Glutamatergic neuron (in vitro differentiated cells): ENCODE measurements at regions not wholly inside any gene's neighbourhood (a gene's known extent, or its start where the extent isn't known, plus 50 kb on each side); places are given as distances from the start of the nearest gene placed in this dataset.

Experiments used
- DNase-seq: peaks from one replicate; pipeline ENCODE4 v3.0.0; 2022
- H3K27ac Mint-ChIP-seq: one replicate; pipeline ENCODE4 v1.8.0; 2020; ENCODE audit warnings: mild to moderate bottlenecking, mixed read lengths, inconsistent platforms; ENCODE audit not compliant: unreplicated experiment
- H3K27me3 Mint-ChIP-seq: one replicate; pipeline ENCODE4 v1.8.0; 2020; ENCODE audit warnings: mild to moderate bottlenecking, moderate library complexity, mixed read lengths, inconsistent platforms; ENCODE audit not compliant: unreplicated experiment
- H3K36me3 Mint-ChIP-seq: one replicate; pipeline ENCODE4 v1.8.0; 2020; ENCODE audit warnings: mild to moderate bottlenecking, mixed read lengths, inconsistent platforms; ENCODE audit not compliant: unreplicated experiment
- H3K4me1 Mint-ChIP-seq: one replicate; pipeline ENCODE4 v1.8.0; 2020; ENCODE audit warnings: mild to moderate bottlenecking, low read depth, mixed read lengths, inconsistent platforms; ENCODE audit not compliant: unreplicated experiment
- H3K4me3 Mint-ChIP-seq: one replicate; pipeline ENCODE4 v1.8.0; 2020; ENCODE audit warnings: mild to moderate bottlenecking, mixed read lengths, inconsistent platforms; ENCODE audit not compliant: unreplicated experiment
- H3K9me3 Mint-ChIP-seq: one replicate; pipeline ENCODE4 v1.8.0; 2020; ENCODE audit warnings: mild to moderate bottlenecking, moderate library complexity, mixed read lengths, inconsistent platforms; ENCODE audit not compliant: unreplicated experiment
- TF ChIP-seq, protein P1 (sequence below): fragments of 200-600 bp; sonication (generic); IDR thresholded peaks from one replicate; pipeline ENCODE4 v1.5.0; 2021; ENCODE audit not compliant: partially characterized antibody, unreplicated experiment

DNA sequence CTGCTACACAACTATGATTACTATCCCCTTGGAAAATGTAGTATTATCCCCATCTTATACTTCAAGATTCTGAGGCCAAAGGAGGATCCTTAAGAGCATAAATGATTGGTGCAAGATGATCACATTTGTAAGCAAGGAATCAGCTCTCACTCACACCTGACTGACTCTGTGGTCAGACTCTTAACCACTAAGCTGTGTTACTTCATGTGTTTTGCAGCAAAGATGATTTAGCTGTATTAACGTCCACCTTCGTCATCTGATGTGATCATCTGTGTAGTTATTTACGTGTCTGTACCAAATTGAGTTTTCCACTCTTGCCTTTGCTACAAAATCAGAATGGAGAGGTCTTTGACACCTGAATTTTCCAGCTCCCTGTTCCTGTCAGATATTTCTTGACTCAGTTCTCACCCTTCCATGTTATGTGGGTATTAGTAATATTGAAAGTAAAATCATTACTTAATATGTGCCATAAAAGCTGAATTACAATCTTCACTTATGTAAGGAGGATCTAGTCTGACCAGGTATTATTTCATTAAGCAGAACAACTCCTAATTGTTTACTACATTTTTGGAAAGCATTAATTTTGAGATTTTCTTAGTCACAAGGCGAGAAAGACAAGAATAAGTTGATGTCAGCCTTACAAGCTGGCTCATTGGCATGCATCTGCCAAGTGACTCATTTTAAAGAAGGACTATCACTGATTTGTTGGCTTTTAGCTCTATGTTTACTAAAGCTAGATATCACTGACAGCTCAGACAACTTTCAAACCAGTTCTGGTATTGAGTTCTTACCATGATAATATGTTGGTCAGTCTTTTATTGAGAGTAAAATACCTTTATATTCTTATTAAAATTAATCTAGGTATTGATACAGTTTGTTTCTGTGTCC lies 1279.8 kb upstream of the PCDH9 start:
- no peak overlapping the region for H3K4me3 Mint-ChIP-seq
- H3K36me3 Mint-ChIP-seq = no peaks in the 10 kb centered on the region
- TF ChIP-seq, protein P1, sequence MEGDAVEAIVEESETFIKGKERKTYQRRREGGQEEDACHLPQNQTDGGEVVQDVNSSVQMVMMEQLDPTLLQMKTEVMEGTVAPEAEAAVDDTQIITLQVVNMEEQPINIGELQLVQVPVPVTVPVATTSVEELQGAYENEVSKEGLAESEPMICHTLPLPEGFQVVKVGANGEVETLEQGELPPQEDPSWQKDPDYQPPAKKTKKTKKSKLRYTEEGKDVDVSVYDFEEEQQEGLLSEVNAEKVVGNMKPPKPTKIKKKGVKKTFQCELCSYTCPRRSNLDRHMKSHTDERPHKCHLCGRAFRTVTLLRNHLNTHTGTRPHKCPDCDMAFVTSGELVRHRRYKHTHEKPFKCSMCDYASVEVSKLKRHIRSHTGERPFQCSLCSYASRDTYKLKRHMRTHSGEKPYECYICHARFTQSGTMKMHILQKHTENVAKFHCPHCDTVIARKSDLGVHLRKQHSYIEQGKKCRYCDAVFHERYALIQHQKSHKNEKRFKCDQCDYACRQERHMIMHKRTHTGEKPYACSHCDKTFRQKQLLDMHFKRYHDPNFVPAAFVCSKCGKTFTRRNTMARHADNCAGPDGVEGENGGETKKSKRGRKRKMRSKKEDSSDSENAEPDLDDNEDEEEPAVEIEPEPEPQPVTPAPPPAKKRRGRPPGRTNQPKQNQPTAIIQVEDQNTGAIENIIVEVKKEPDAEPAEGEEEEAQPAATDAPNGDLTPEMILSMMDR = no peak
- H3K4me1 Mint-ChIP-seq = no peaks in the 10 kb centered on the region
- H3K27me3 Mint-ChIP-seq = peaks cover 2% of the 10 kb centered on the region
- H3K27ac Mint-ChIP-seq = no peak overlapping the region
- no peaks in the 10 kb centered on the region for H3K9me3 Mint-ChIP-seq
- no peak for DNase-seq

DNA sequence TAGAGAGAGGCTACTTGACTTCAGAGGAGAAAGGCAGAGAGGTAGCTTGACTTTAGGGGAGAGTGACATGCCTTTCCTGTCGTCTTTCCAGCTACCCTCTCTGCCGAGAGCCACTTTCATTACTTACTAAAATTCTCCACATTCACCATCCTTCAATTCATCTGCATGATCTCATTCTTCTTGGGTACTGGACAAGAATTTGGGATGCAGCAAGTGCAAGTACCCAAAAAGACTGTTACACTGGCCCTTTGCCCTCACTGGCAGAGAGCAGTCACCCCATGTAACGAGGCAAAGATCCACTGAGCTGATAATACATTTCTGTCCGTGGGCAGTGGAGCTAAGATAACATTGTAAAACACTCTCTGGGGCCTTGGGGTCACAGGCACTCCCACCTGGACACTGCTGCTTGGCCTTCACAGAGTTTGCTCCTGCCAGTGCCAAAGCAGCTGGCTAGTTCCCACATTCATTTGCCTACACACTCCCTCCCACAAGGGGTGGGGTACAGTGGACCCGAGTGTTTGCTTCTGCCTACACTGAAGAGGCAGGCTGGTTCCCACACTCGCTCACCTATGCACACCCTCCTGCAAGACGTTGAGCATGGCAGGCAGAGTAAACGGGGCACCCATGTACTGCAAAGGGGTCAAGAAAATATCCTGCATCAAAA lies 1276.9 kb upstream of the PCDH9 start:
- Mint-ChIP-seq H3K36me3 (no peaks in the 10 kb centered on the region), H3K27me3 (peaks cover 2% of the 10 kb centered on the region), H3K9me3 (no peaks in the 10 kb centered on the region), H3K4me3 (no peak overlapping the region), H3K27ac (no peak overlapping the region), H3K4me1 (no peaks in the 10 kb centered on the region)
- DNase-seq = no peak
- TF ChIP-seq, protein P1 = no peak

DNA sequence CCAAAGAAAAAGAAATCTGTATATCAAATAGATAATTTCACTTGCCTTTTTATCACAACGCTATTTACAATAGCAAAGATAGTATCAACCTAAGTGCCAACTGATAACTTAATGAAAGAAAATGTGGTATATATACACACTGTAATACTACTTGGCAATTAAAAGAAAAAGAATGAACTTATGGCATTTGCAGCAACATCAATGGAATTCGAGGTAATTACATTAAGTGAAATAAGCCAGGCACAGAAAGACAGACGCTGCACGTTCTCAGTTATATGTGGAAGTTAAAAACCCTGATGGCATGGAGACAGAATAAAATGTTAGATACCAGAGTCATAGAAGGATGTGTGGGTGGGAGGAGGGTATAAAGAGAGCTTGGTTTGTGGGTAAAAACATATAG lies 1260.5 kb upstream of the PCDH9 start:
- H3K4me3 Mint-ChIP-seq = no peak overlapping the region
- H3K27me3 Mint-ChIP-seq = no peaks in the 10 kb centered on the region
- H3K36me3 Mint-ChIP-seq = no peaks in the 10 kb centered on the region
- no peak for DNase-seq
- TF ChIP-seq, protein P1 = no peak
- no peaks in the 10 kb centered on the region for H3K9me3 Mint-ChIP-seq
- H3K27ac Mint-ChIP-seq = no peak overlapping the region
- H3K4me1 Mint-ChIP-seq = peaks cover 3% of the 10 kb centered on the region

- no peak for DNase-seq
- H3K36me3 Mint-ChIP-seq = no peaks in the 10 kb centered on the region
- peaks cover 4% of the 10 kb centered on the region for H3K4me1 Mint-ChIP-seq
- TF ChIP-seq, protein P1 = no peak
- H3K27ac Mint-ChIP-seq = no peak overlapping the region
- H3K27me3 Mint-ChIP-seq = peaks cover 4% of the 10 kb centered on the region
- H3K4me3 Mint-ChIP-seq = no peak overlapping the region
- H3K9me3 Mint-ChIP-seq = no peaks in the 10 kb centered on the region
These were observed 1251.0 kb upstream of the PCDH9 start for GRCh38 chr13:68481130-68481529.

GRCh38 chr13:68473834-68474326 lies 1243.7 kb upstream of the PCDH9 start:
- no peak for DNase-seq
- TF ChIP-seq, protein P1 = no peak
- no peaks in the 10 kb centered on the region for H3K4me1 Mint-ChIP-seq
- no peak overlapping the region for H3K4me3 Mint-ChIP-seq
- H3K27ac Mint-ChIP-seq = no peak overlapping the region
- H3K36me3 Mint-ChIP-seq = no peaks in the 10 kb centered on the region
- H3K9me3 Mint-ChIP-seq = no peaks in the 10 kb centered on the region
- no peaks in the 10 kb centered on the region for H3K27me3 Mint-ChIP-seq
